UCSD-AML1 (cell line): ENCODE measurements at regions not wholly inside any gene's neighbourhood (a gene's known extent, or its start where the extent isn't known, plus 50 kb on each side); places are given as distances from the start of the nearest gene placed in this dataset.
A peak's percentile ranks its signal among the peaks of the same experiment; 100 is the strongest.
"Not testable (repeated sequence)": the region's sequence is repeated elsewhere in the genome, so short reads cannot be mapped to it uniquely, and the experiment has no call there.

Source experiments
- DNase-seq: peaks from one replicate; lab custom pipeline; 2025; ENCODE audit not compliant: unreplicated experiment; lab: John Stamatoyannopoulos, UW

DNA sequence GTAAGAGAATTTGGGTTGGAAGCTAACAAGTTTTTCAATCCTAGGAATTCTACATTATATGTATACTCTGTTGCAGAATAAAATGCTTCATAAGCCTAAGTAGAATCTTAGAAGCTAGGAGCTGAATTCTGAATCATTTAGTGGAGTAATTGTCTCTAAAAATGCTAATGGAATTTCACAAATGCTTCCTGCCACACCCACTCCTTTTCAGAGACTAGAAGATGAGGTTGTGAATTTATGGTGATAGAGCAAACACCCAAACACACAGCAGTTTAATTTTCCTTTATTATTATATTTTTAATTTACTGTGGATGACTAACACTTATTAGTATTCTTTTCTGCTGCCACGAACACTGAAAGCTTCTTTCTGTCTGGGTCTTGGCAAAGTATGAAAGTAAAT lies 208.0 kb upstream of the PDE4D start:
- no peak for DNase-seq

DNA sequence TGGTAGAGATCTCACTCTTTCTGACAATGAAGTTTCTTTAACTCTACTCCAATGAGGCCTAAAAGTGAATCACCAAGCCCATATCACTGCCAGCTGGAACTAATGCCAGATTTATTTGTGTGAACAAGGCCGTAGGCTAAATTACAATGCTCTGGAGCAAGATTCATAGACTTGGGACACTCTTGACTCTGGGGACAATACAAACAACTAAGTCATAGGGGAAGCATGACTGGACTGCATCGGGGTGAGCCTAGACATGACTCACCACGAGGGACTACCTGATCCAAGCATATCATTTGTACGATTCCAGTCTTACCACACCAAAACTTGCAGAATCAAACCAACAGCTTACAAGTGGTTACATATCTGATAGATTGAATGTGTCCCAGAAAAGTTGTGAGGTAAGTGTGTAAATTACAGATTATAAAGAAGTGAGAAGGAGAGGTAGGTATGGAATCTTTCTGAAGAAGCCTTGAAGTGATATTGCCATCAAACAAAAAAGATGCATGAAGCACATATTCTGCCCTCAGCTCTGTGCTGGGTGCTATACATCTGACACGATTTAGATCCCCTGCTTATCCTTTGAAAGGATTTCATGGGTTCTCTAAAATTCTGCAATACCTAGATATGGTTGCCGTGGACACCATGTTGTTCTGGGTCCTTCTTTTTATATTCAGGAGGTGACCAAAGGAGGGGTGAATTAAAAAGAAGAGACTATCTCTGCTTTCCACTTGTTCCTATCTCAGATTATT lies 199.3 kb upstream of the PDE4D start:
- DNase-seq, result no peak

DNA sequence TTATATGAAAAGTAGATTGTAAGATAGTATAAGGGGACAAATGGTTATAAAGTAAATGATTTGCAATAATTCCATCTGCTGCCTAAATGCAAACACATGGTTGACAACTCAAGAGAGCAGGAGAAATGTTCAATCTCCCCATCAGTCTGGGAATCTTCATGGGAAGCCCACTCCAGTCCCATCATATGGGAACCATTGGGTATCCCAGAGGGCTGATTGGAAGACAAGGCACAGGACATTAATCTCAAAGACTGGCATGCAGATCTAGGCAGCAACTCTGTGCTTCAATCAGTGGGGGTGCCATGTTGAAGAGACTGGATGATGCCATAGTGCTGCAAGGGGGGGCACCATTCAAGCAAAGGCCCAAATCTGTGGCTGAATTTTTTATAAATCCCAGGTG lies 193.1 kb upstream of the PDE4D start:
- DNase-seq, result no peak

DNA sequence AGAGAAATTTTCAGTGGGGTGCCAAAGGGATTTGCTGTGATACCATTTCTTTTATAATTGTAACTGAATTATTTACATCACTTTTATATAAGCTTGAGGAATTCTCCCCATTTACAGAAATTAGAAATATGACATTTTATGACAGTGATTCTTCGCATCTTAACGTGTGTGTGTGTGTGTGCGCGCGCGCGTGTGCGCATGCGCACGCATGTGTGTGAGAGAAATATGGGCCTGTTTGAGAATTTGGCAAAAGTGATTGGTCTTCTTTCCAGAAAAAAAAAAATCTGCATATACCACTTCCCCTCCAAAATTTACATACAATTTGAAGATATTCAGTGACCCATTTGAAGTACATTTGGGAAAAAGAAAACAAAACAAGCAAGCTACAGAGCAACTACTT lies 190.7 kb upstream of the PDE4D start:
- DNase-seq, result no peak

DNA sequence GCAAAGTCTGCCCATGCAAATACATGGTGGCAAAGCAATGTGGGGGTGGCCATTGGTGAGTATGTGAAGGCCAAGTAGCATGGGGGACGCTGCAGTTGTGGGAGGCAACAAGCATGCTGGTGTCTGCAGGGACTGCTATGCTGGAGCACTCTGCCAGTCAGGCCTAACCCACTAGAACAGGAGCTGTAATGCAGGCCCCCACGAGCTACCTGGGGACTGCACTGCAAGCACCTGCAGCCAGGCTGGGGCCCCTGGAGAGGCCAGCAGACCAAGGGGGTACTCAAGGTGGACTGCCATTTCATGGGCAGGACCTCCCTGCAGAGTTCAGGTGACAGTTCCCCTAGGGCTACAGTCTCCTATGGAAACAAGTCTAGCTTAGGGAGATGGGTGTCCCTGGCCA lies 183.8 kb upstream of the PDE4D start:
- DNase-seq, result no peak

DNA sequence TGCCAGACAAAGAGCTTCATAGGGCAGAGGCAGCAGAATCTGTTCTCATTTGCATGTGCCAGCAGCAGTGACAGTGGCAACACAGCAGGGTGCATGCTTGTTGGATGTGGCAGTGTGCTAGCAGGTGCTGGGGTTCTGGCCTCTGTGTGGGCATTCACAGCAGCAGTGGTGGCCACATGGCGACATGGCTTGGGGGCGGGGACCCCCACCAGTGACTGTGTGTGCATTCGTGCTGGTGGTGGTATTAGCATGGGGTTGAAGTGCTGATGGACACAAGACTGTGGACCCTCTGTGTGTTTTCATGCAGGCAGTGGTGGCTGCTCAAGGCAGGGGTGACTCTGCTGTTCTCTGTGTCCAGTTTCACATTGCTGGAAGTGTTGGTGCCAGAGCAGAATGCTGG lies 183.2 kb upstream of the PDE4D start:
- DNase-seq, result no peak

DNA sequence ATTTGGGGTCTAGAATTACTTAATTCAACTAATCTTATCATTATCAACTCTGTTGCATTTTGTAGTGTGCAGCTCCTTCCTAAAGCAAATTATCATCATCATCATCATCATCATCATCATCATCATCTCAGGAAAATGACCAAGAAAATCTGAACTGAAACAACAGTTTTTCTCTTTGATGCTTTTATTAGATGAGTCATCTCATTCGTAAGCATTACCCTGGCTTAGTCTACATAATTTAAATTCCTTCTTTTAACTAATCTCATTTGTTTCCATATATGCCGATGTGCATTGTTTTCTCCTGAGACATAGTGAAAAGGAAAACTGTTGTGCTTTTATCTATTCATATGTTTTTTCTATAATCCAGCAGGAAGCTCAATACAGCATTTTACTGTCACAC lies 173.0 kb upstream of the PDE4D start:
- no peak for DNase-seq

DNA sequence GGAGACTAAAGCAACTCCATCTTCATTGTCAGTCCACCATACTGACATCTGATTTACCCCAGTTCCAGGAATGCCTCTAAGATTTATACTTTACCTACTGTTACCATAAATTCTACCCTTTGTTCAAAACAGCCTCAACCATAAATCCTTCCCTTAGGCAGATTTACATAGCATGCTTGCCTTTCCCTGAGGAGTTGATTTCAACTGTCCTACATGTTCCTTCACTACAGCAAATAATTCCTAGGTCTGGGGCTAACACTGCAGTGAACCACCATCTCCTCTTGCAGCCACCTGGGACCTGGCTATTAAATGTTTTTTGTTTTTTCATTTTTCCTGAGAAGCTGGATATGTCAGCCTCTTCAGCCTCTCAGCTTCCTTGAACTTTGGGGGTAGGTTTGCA lies 166.9 kb upstream of the PDE4D start:
- no peak for DNase-seq

DNA sequence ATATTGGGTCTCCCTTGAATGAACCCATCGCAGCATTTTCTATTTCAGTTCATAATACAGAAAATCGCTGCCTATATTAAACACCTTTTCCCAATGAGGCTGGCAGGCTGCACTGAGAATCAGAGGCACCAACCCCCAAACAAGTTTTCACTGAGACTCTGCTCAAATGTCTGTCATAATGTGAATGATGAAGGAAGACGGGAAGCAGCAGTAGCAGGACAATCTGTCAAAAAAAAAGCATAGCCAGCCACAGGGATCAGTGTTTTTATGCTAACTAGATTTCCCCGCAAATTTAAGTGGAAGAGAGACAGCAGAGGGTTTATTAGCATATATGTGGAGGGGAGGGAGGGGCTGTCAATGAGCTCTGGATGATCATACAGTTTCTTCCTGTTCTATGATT lies 162.7 kb upstream of the PDE4D start:
- DNase-seq, result no peak

DNA sequence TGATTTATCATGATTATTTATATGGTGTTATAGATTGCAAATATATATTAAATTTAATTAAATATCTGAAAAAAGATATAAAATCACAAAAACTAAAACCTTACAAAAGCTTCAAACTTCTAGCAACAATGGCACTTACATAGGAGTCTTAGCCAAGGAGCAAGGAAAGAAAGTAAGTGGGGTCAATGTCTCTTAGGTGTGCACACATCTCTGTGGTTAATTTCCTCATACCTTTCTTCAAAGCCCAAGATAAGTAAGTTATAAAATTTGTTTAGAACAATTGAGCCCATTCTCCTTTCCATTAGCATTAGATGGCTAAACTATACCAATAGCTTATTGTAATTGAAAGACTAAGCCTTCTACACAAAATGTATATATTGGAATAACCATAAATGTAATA lies 161.6 kb upstream of the PDE4D start:
- no peak for DNase-seq

DNA sequence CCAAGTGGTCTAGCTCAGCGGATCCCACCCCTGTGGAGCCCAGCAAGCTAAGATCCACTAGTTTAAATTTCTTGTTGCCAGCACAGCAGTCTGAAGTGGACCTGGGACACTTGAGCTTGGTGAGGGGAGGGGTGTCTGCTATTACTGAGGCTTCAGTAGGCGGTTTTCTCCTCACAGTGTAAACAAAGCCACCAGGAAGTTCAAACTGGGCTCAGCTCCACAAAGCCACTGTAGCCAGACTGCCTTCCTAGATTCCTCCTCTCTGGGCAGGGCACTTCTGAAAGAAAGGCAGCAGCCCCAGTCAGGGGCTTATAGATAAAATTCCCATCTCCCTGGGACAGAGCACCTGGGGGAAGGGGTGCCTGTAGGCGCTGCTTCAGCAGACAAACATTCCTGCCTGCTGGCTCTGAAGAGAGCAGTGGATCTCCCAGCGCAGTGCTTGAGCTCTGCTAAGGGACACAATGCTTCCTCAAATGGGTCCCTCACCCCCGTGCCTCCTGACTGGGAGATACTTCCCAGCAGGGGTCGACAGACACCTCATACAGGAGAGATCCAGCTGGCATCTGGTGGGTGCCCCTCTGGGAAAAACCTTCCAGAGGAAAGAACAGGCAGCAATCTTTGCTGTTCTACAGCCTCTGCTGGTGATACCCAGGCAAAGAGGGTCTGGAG lies 148.6 kb upstream of the PDE4D start:
- DNase-seq, result peak; percentile 7

DNA sequence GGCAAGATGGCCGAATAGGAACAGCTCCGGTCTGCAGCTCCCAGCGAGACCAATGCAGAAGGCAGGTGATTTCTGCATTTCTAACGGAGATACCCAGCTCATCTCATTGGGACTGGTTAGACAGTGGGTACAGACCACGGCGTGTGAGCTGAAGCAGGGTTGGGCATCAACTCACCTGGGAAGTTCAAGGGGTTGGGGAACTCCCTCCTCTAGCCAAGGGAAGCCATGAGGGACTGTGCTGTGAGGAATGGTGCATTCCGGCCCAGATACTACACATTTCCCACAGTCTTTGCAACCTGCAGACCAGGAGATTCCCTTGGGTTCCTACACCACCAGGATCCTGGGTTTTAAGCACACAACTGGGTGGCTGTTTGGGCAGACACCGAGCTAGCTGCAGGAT lies 148.0 kb upstream of the PDE4D start:
- DNase-seq, result not testable (repeated sequence)

DNA sequence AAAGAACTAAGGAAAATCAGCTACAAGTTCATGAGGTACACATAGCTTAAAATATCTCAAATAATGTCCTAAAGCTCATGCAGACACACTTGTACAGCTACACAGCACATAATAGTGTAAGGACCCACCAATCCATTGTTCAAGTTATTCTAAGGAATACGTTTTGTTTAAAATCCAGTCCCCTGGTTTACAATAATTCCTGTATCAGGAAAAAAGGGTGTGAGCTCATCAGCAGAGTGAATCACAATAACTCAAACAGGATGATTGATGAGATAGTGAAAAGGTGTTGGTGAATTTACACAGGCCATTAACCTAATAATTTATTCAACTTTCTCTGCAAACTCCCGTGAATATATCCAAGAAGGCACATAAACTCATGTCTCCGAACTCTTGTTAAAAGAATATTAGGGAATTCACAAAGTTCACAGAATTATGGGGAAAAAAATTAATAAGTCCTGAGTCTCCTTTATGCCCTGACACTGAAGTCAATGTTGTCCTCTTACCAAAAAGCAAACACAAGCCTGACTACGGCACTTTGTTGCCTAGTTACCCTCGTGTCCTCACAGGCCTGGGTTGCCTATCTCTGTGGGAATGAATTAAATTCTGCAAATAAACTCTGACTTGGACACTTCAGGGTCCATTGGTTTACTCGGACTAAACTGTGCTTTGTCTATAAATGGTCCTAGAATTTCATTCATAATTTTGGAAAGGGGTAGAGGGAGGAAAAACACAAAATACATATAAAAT lies 142.8 kb upstream of the PDE4D start:
- no peak for DNase-seq

DNA sequence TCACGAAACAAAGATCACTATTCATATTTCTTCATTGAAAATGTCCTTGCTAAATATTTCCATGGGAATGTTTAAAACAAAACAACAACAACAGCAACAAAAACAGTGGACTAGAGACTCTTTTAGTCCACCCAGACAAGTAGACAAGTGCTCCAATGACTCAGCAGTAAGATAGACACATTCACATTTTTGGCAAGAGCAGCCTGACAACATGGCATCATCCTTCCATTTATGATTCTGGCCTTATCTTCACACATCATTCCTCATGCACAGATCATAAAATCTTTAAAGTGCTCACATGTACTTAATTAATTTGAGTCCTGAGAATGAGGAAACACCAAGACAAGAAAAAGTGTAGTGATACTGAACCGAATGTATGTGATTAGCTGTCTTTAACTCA lies 132.6 kb upstream of the PDE4D start:
- no peak for DNase-seq

DNA sequence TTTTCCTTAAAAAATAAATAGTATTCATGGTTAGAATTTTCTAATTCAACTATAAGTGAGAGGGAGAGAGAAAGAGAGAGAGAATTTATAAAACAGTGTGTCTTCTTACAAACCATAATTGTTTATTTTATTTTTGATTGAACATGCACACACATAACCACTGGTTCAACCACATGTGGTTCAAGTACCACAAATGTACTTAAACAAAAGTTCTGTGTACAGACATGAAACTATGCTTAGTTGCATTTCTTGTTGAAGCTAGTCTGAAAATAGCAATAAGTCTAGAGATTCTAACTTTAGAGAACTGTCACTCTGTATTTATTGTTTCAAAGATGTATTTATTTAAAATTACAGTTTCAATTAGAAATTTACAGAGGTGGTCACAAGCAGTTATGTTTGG lies 130.6 kb upstream of the PDE4D start:
- no peak for DNase-seq

DNA sequence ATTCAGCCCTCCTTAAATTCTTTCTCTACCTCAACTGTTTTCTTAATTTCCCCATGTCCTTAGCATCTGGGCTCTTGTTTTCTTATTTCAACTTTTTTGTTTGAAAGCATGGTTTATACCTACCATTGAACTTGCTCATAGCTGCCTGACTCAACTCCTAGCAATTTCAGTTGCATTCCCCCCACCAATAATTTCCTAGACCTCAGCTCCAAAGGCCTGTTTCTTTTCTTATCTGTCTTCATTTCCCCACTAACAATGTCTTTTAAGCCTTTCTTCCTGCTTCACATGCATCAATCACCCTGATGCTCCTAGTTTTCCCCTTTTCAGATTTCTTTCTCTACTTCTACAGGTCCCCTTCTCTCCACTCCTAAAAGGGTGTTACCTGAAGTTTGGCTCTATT lies 129.7 kb upstream of the PDE4D start:
- DNase-seq, result no peak

DNA sequence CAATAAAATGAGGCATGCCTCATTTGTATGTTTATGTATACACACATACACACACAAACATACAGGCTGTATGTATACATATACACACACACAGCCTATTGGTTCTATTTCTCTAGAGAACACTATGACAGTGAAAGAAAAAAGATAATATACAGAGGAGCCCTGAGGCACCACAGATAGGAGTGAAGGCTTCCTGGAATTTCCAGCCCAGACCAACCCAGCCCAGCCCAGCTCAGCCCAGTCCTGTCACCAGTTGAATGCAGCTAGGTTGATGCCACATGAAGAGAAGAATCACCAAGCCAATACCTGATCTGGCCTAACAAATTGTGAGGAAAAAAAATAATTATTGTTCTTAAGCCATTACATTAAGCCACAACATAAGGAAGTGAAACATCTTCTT lies 126.9 kb upstream of the PDE4D start:
- DNase-seq, result no peak

DNA sequence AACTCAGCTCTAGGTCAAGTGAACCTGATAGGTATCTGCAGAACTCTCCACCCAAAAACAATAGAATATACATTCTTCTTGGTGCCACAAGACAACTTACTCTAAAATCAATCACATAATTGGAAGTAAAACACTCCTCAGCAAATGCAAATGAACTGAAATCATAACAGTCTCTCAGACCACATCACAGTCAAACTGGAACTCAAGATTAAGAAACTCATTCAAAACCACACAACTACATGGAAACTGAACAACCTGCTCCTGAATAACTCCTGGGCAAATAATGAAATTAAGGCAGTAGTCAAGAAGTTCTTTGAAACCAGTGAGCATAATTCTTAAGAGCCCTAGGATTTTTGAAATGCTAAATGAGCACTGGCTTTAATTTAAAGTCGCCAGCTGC lies 125.4 kb upstream of the PDE4D start:
- not testable (repeated sequence) for DNase-seq

DNA sequence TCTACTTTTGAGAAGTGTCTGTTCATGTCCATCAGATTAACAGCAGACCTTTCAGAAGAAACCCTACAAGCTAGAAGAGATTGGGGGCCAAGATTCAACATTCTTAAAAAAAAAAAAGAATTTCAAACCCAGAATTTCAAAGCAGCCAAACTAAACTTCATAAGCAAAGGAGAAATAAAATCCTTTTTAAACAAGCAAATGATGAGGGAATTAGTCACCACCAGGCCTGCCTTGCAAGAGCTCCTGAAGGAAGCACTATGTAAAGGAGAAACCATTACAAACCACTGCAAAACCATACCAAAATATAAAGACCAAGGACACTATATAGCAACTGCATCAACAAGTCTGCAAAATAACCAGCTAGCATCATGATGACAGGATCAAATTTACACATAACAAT lies 124.6 kb upstream of the PDE4D start:
- DNase-seq, result no peak

DNA sequence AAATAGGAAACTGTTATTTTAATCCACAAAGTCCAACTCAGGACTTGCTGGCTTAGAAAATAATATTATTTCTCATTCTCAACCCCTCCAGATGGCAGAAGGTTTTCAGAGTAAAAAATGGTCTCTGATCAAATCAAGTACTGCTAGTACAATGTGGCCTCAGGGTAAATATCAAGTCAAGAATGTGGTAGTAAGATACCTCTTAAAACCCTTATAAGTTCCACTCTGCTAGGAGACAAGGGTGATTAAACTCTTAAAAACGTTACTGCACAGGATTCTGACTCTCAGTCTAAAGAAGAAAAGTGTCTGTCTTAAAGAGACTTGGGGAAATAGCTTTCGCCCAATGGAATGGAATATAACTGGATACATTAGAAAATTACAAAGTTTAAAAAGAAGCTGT lies 120.8 kb upstream of the PDE4D start:
- no peak for DNase-seq

DNA sequence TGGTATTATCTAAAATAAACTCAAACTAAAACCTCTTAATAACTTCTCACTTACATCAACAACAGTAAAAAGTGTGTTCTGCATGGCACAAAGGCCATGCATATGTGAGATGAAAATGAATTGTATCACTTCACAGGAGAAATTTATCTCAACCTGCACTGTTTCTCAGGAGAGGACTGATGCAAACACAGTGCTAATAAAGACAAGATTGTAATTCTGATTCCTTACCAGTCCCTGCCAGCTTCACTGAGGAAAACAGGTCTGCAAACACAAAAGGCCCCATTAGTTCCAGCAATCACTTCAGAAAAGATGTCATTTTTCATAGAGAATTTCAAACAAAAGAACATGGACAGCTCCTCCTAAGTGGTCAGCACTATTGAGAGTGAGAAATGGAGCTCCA lies 117.3 kb upstream of the PDE4D start:
- DNase-seq, result no peak

DNA sequence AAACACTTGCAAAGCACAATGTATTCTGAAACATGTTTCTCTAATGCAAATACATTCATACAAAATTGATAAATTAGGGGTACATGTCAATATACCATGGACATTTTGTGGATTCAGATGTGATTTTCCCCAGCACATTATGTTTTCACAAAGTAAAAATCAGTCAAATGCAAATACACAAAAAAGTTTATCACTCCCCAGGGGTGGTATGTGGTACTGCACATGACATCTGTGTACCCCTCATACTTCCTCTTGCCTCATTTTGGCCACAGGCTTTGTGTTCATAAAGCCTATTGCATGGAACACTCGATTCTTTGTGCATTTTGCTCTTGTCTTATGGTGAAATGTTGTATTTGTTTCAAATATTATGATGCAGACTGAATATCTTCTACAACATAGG lies 116.8 kb upstream of the PDE4D start:
- no peak for DNase-seq
